Stomach (tissue), 4 donors: ENCODE measurements at regions not wholly inside any gene's neighbourhood (a gene's known extent, or its start where the extent isn't known, plus 50 kb on each side); places are given as distances from the start of the nearest gene placed in this dataset.

Source experiments
- CTCF ChIP-seq, 7 experiments: fragments of 450-650 bp in 4 of 7; fragments of 200-600 bp in 3 of 7; sonication (generic) in 3 of 7; IDR thresholded peaks; one replicate each; pipeline ENCODE4 v1.5.1; 2016 to 2019; ENCODE audit warnings: antibody characterized with exemption in 7 of 7, control low read depth in 2 of 7, mild to moderate bottlenecking in 1 of 7
- POLR2A ChIP-seq, 4 donors: fragments of 450-650 bp; IDR thresholded peaks; one replicate each; pipeline ENCODE4 v1.6.1; 2016; ENCODE audit warnings: antibody characterized with exemption in 4 of 4, control low read depth in 2 of 4, mild to moderate bottlenecking in 1 of 4, moderate library complexity in 1 of 4

DNA sequence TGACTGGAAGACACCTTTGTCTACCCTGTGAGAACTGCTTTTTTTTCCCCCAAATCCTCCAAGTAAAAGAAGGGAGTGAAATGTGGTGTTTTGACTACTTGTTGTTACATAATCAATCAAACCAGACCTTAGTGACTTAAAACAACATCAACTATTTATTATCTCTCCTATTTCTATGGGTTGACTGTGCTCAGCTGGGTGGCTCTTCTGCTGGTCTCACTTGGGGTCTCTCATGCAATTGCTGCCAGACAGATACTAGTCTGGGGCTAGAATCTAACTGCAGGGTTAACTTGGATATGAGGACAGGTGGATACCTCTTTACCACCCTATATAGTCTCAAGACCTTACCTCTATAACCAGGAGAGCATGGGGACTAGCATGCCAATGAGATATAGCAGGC is 141.3 kb downstream of the SALL1 start:
- TF ChIP-seq CTCF (IDR thresholded peaks at IDR 0.05) (no peak), POLR2A (IDR thresholded peaks at IDR 0.05) (no peak)
